DND-41 (cell line): ENCODE measurements at regions not wholly inside any gene's neighbourhood (a gene's known extent, or its start where the extent isn't known, plus 50 kb on each side); places are given as distances from the start of the nearest gene placed in this dataset.
"Not testable (repeated sequence)": the region's sequence is repeated elsewhere in the genome, so short reads cannot be mapped to it uniquely, and the experiment has no call there.

ENCODE experiments used
- ATAC-seq: fragments of 200-7000 bp; cut with Tn5 transposase; 3 replicates; pipeline ENCODE4 v1.9.1; 2021; ENCODE audit warnings: low read depth; ENCODE audit not compliant: insufficient read depth
- DNase-seq: peaks from one replicate; pipeline ENCODE4 v3.0.0-alpha.2; 2020
- H2AFZ ChIP-seq: 2 replicates; pipeline ENCODE4 v1.6.0; 2012; ENCODE audit warnings: low read depth, low read length
- H3K27ac ChIP-seq: 2 replicates; pipeline ENCODE4 v1.5.1; 2012; ENCODE audit warnings: low read length, inconsistent platforms
- H3K27me3 ChIP-seq: fragments of 200-600 bp; sonication (generic); 2 replicates; pipeline ENCODE4 v1.6.0; 2012; ENCODE audit warnings: low read length, mild to moderate bottlenecking, inconsistent platforms; ENCODE audit not compliant: insufficient read depth, poor library complexity
- H3K36me3 ChIP-seq: 2 replicates; pipeline ENCODE4 v1.5.1; 2012; ENCODE audit warnings: low read length, inconsistent platforms; ENCODE audit not compliant: insufficient read depth
- H3K4me1 ChIP-seq: 2 replicates; pipeline ENCODE4 v1.5.1; 2012; ENCODE audit warnings: mild to moderate bottlenecking, low read length; ENCODE audit not compliant: insufficient read depth
- H3K4me2 ChIP-seq: 2 replicates; pipeline ENCODE4 v1.6.0; 2012; ENCODE audit warnings: mild to moderate bottlenecking, moderate library complexity, low read length, inconsistent platforms; ENCODE audit not compliant: insufficient read depth
- H3K4me3 ChIP-seq, 2 experiments: fragments of 200-600 bp in 1 of 2; shearing (Covaris generic) in 1 of 2; 2 replicates each; pipeline ENCODE4 v1.5.1; 2012 to 2016; ENCODE audit warnings: inconsistent platforms in 2 of 2, low read length in 2 of 2, mild to moderate bottlenecking in 2 of 2, low read depth in 1 of 2, moderate library complexity in 1 of 2
- H3K79me2 ChIP-seq: 2 replicates; pipeline ENCODE4 v1.6.0; 2012; ENCODE audit warnings: low read length, inconsistent platforms; ENCODE audit not compliant: insufficient read depth
- H3K9ac ChIP-seq: 2 replicates; pipeline ENCODE4 v1.6.0; 2012; ENCODE audit warnings: low read depth, mild to moderate bottlenecking, inconsistent platforms, low read length, moderate library complexity
- H3K9me3 ChIP-seq: 2 replicates; pipeline ENCODE4 v1.5.1; 2012; ENCODE audit warnings: low read length, moderate library complexity, mild to moderate bottlenecking, inconsistent platforms; ENCODE audit not compliant: insufficient read depth, severe bottlenecking
- H4K20me1 ChIP-seq: 2 replicates; pipeline ENCODE4 v1.6.0; 2012; ENCODE audit warnings: low read length; ENCODE audit not compliant: insufficient read depth
- CTCF ChIP-seq: IDR thresholded peaks from 2 replicates; pipeline ENCODE4 v1.5.1; 2012; ENCODE audit warnings: borderline replicate concordance, low read length, moderate library complexity, mild to moderate bottlenecking; ENCODE audit not compliant: poor library complexity, severe bottlenecking; ENCODE audit errors: extremely low read depth
- EZH2 ChIP-seq: IDR thresholded peaks from 3 replicates; pipeline ENCODE4 v1.6.1; 2012; ENCODE audit warnings: borderline replicate concordance, low read depth, mild to moderate bottlenecking, moderate library complexity, low read length, inconsistent platforms; ENCODE audit not compliant: severe bottlenecking

DNA sequence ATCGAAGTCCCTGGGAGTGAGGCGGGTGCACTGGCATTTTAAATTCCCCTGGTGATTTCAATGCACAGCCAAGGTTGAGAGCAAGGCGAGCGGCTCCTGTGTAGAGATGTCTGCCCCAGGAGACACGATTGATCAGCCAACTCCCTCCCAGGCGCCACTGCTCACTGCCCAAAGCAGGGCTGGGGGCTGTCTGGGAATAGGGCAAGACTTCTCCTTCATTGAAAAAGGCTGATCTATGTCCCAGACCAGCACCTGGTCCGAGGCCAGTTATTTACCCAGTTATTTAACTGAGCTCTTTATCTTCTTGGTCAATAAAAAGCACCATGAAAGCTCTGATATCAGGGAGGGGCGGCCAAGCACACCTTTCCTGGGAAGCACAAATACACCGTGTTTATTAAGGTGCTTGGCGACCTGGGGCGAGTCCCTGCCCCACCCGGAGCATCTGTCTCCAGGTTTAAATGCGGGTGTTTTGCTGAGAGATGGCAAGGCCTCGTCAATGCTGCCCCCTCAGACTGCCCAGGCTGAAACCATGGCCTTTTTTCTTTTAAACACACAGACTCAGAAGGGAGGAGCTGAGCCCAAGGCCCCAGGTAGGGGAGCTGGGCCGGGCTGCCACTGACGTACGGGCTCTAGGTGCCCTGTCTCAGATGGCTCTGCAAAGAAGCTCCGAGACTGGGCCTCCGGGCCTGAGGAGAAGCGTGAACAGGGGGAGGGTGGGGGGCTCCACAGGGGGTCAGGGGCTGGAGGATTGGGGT is 73.9 kb upstream of the HPCAL1 start:
- no peak overlapping the region for H3K27ac ChIP-seq
- no peaks in the 10 kb centered on the region for H3K9me3 ChIP-seq
- no peaks in the 10 kb centered on the region for H3K36me3 ChIP-seq
- no peaks in the 10 kb centered on the region for H3K79me2 ChIP-seq
- no peak for TF ChIP-seq CTCF
- no peak for TF ChIP-seq EZH2
- H3K9ac ChIP-seq = no peak overlapping the region
- H4K20me1 ChIP-seq = no peaks in the 10 kb centered on the region; the same call in 1 of the 2 replicates
- no peak for ATAC-seq
- H2AFZ ChIP-seq = no peak overlapping the region
- H3K4me1 ChIP-seq = no peaks in the 10 kb centered on the region
- no peak overlapping the region for H3K4me2 ChIP-seq
- no peak for DNase-seq
- H3K27me3 ChIP-seq = no peaks in the 10 kb centered on the region
- no peak overlapping the region for H3K4me3 ChIP-seq

- ATAC-seq (no peak), DNase-seq (no peak)
- H2AFZ ChIP-seq = no peak overlapping the region
- no peaks in the 10 kb centered on the region for H3K9me3 ChIP-seq
- no peaks in the 10 kb centered on the region for H3K79me2 ChIP-seq
- H3K4me2 ChIP-seq = no peak overlapping the region
- H3K27ac ChIP-seq = no peak overlapping the region
- peaks cover 3% of the 10 kb centered on the region for H4K20me1 ChIP-seq
- H3K36me3 ChIP-seq = no peaks in the 10 kb centered on the region
- H3K27me3 ChIP-seq = no peaks in the 10 kb centered on the region
- H3K4me1 ChIP-seq = no peaks in the 10 kb centered on the region
- H3K9ac ChIP-seq = no peak overlapping the region
- TF ChIP-seq CTCF (no peak), EZH2 (no peak)
- H3K4me3 ChIP-seq = no peak overlapping the region
Measured at GRCh38 chr2:10229462-10230099, 73.1 kb upstream of the HPCAL1 start.

DNA sequence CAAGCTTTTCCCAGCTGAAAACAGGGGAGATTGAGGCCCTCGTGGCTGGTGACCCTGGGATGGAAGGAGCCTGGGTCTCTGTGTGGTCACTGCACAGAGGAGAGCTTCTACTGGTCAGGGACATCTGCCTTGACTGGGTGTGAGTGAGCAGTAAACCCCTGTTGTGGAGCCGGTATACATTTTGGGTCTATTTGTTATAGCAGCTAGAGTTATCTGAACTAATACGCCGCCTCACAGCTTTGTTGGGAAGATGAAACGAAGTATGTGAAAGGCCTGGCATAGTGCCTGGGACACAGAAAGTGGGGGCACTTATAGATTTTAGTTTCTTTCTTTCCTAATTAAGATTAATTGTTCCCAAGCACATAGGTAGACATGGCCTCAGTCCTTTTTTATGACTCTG is 72.2 kb upstream of the HPCAL1 start:
- H3K79me2 ChIP-seq = no peaks in the 10 kb centered on the region
- no peak overlapping the region for H3K4me3 ChIP-seq
- H2AFZ ChIP-seq = no peak overlapping the region
- no peaks in the 10 kb centered on the region for H3K36me3 ChIP-seq
- no peaks in the 10 kb centered on the region for H3K4me1 ChIP-seq
- H3K27me3 ChIP-seq = no peaks in the 10 kb centered on the region
- DNase-seq (no peak), ATAC-seq (no peak)
- no peak overlapping the region for H3K4me2 ChIP-seq
- H3K9ac ChIP-seq = no peak overlapping the region
- H3K27ac ChIP-seq = no peak overlapping the region
- TF ChIP-seq EZH2 = no peak
- no peak for TF ChIP-seq CTCF
- peaks cover 3% of the 10 kb centered on the region for H4K20me1 ChIP-seq
- no peaks in the 10 kb centered on the region for H3K9me3 ChIP-seq

GRCh38 chr2:10230921-10231320 is 71.8 kb upstream of the HPCAL1 start:
- not testable (repeated sequence) for H3K4me3 ChIP-seq, H3K79me2 ChIP-seq, H2AFZ ChIP-seq, DNase-seq, H4K20me1 ChIP-seq, ATAC-seq, H3K27me3 ChIP-seq, H3K27ac ChIP-seq, H3K9me3 ChIP-seq, H3K36me3 ChIP-seq, H3K9ac ChIP-seq, H3K4me2 ChIP-seq, H3K4me1 ChIP-seq
